Naive B cell (primary cell): ENCODE measurements at regions not wholly inside any gene's neighbourhood (a gene's known extent, or its start where the extent isn't known, plus 50 kb on each side); places are given as distances from the start of the nearest gene placed in this dataset.

ENCODE experiments used
- ATAC-seq, 2 donors: fragments of 150-1000 bp; cut with Tn5 transposase; 2 replicates each; pipeline ENCODE4 v1.10.0; 2021; ENCODE audit warnings: low read depth in 2 of 2, mild to moderate bottlenecking in 2 of 2, moderate library complexity in 2 of 2
- DNase-seq: peaks from one replicate; pipeline ENCODE4 v3.0.0; 2022
- H3K27ac Mint-ChIP-seq, 6 donors: one replicate each; pipeline ENCODE4 v1.8.0; 2020 to 2022; ENCODE audit warnings: mild to moderate bottlenecking in 6 of 6, mixed read lengths in 6 of 6, moderate library complexity in 5 of 6, inconsistent platforms in 2 of 6
- H3K27me3 Mint-ChIP-seq, 3 donors: one replicate each; pipeline ENCODE4 v1.8.0; 2021 to 2022; ENCODE audit warnings: mixed read lengths in 3 of 3, mild to moderate bottlenecking in 1 of 3
- H3K36me3 Mint-ChIP-seq, 2 donors: one replicate each; pipeline ENCODE4 v1.8.0; 2020 to 2022; ENCODE audit warnings: mixed read lengths in 2 of 2, inconsistent platforms in 1 of 2, mild to moderate bottlenecking in 1 of 2
- H3K4me1 Mint-ChIP-seq, 3 donors: one replicate each; pipeline ENCODE4 v1.8.0; 2020 to 2022; ENCODE audit warnings: mixed read lengths in 3 of 3, inconsistent platforms in 1 of 3, mild to moderate bottlenecking in 1 of 3, moderate library complexity in 1 of 3
- H3K4me3 Mint-ChIP-seq, 8 donors: one replicate each; pipeline ENCODE4 v1.8.0; 2020 to 2022; ENCODE audit warnings: mild to moderate bottlenecking in 8 of 8, mixed read lengths in 8 of 8, moderate library complexity in 8 of 8, inconsistent platforms in 2 of 8
- H3K9me3 Mint-ChIP-seq, 7 donors: one replicate each; pipeline ENCODE4 v1.8.0; 2020 to 2022; ENCODE audit warnings: mixed read lengths in 7 of 7, mild to moderate bottlenecking in 5 of 7, inconsistent platforms in 2 of 7, moderate library complexity in 1 of 7

DNA sequence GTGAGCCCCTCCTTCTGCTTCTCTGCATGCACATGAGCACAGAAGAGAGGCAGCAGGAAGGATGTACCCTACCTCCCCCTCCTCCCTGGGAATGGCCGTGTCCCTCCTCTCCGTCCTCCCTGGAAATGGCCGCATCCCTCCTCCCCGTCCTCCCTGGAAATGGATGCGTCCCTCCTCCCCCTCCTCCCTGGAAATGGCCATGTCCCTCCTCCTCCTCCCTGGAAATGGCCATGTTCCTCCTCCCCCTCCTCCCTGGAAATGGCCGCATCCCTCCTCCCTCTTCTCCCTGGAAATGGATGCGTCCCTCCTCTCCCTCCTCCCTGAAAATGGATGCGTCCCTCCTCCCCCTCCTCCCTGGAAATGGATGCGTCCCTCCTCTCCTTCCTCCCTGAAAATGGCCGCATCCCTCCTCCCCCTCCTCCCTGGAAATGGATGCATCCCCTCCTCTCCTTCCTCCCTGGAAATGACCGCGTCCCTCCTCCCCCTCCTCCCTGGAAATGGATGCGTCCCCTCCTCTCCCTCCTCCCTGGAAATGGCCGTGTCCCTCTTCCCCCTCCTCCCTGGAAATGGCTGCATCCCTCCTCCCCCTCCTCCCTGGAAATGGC lies 428.6 kb downstream of the AACS start:
- peaks cover 0 to 8% of the 10 kb centered on the region in 2 donors for H3K36me3 Mint-ChIP-seq
- H3K27ac Mint-ChIP-seq = no peak overlapping the region
- ATAC-seq (no peak), DNase-seq (no peak)
- H3K27me3 Mint-ChIP-seq = no peaks in the 10 kb centered on the region
- no peak overlapping the region for H3K4me3 Mint-ChIP-seq
- peaks cover 0 to 4% (median 0%) of the 10 kb centered on the region in 3 donors for H3K4me1 Mint-ChIP-seq
- H3K9me3 Mint-ChIP-seq = peaks cover 0 to 16% (median 5%) of the 10 kb centered on the region in 7 donors

DNA sequence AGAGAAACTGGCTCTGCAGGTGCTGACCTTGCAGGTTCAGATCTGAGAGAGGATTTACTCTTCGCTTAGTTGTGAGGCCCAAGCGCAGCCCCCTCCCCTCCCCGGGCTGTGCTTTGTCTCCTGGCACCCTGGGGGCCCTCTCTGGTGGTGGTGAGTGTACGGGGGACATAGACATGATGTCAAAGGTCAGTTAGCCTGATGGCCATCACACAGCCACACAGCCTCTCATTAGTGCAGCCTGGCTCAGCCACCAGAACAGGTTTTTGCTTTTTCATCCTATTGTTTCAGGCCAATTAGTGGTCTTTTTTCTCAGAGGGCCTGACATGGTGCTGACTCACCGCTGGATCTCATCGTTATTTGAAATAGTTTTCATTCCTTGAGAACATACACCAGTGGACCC lies 437.9 kb downstream of the AACS start:
- DNase-seq (no peak), ATAC-seq (no peak)
- H3K4me1 Mint-ChIP-seq = no peaks in the 10 kb centered on the region
- H3K9me3 Mint-ChIP-seq = peaks cover 0 to 4% (median 0%) of the 10 kb centered on the region in 7 donors
- no peak overlapping the region for H3K4me3 Mint-ChIP-seq
- H3K27ac Mint-ChIP-seq = no peak overlapping the region
- H3K36me3 Mint-ChIP-seq = no peaks in the 10 kb centered on the region
- peaks cover 0 to 6% (median 0%) of the 10 kb centered on the region in 3 donors for H3K27me3 Mint-ChIP-seq

DNA sequence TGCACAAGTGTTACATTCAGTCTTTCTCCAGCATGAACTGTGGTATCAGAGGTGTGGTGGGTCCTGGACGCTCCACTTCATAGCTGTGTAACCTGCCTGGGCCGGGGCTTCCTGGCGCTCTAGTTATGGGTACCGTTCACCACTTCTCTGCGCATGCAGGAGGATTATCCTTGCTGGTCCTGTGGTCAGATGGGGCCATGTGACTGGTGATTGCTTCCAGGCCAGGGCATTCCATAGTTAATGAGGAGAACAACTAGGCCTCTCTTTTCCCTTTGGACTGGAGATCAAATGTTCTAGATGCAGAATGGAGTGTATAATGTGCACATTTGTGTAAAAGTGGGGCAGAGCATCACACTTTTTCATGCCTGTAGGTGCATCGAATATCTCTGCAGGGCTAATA lies 444.0 kb downstream of the AACS start:
- Mint-ChIP-seq H3K4me1 (no peaks in the 10 kb centered on the region), H3K27ac (no peak overlapping the region), H3K9me3 (peaks cover 0 to 6% (median 0%) of the 10 kb centered on the region in 7 donors), H3K4me3 (no peak overlapping the region), H3K27me3 (no peaks in the 10 kb centered on the region), H3K36me3 (no peaks in the 10 kb centered on the region)
- ATAC-seq (no peak), DNase-seq (no peak)

DNA sequence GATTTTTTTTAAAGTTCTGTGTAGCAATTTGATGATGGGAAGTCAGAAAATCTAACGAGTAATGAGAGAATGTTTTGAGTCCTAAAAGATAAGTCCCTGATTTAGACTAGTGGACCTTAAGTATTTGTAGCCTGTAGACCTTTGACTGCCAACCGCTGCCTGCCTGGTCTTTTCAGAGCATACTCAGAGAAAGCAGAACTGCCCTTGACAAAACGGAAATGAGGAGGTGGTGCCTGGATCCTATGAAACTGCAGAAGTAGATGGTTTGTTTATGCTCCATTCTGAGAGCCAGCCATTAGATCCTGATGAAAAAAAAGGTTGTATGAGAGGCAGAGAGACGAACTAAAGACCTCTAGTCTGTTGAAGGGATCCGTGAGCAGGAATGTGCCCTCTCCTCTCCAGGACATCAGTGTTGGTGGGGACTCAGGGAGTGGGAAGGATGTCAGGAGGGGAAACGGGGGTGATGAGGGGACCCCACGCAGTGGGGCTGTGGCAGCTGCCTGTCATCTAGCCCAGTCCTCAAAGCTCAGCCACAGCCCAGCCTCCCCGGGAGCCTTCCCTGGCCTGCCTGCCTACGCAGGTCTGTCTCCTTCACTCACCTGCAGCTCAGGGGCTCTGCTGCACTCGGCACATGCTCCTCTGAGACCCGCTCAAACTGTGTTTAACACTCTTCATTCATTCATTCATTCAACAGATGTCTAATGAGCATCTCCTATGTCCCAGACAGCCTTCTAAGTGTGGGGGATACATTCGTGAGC lies 447.5 kb downstream of the AACS start:
- Mint-ChIP-seq H3K9me3 (peaks cover 0 to 3% (median 0%) of the 10 kb centered on the region in 7 donors), H3K27me3 (no peaks in the 10 kb centered on the region), H3K27ac (peak overlapping the region in 1 of 6 donors; percentile 37), H3K36me3 (no peaks in the 10 kb centered on the region), H3K4me3 (no peak overlapping the region), H3K4me1 (no peaks in the 10 kb centered on the region)
- ATAC-seq (no peak), DNase-seq (no peak)

DNA sequence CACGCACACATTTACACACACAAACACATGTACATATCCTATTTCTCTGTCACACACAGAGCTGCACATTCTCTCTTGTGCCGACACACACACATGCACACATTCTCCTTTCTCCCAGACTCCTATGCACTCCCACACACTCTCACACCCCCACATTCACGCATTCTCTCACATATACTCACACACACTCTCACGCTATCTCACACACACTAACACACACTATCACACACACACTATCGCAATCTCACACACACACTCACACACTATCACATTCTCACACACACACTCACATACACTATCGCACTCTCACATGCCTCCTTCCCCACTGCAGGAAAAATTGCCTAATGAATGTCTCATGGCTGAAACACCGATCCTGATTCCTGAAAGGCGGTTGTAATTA lies 450.7 kb downstream of the AACS start:
- H3K4me3 Mint-ChIP-seq = no peak overlapping the region
- H3K4me1 Mint-ChIP-seq = no peaks in the 10 kb centered on the region
- H3K36me3 Mint-ChIP-seq = no peaks in the 10 kb centered on the region
- peaks cover 0 to 5% (median 0%) of the 10 kb centered on the region in 7 donors for H3K9me3 Mint-ChIP-seq
- no peak for ATAC-seq
- no peaks in the 10 kb centered on the region for H3K27me3 Mint-ChIP-seq
- DNase-seq = no peak
- no peak overlapping the region for H3K27ac Mint-ChIP-seq

DNA sequence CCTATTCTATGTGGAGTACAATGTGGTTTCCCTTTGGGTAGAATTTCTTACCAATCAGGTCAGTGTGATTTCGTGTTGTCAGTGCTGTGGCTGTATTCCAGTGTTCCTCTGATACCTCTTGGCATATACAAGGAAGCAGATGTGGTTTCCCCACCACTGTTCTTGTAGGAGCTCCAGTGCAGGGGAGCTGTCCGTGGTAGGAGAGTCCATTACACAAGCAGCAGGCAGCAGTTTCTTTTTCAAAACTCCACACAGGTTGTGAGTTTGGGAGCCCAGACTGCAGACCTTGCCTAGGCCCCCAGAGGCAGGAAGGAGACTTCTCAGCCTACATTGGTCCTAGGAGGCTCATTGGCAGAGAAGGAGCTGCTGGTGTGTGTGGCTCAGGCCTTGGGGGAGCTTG lies 452.8 kb downstream of the AACS start:
- H3K27ac Mint-ChIP-seq = no peak overlapping the region
- H3K27me3 Mint-ChIP-seq = peaks cover 0 to 7% (median 0%) of the 10 kb centered on the region in 3 donors
- no peak overlapping the region for H3K4me3 Mint-ChIP-seq
- peaks cover 2 to 17% (median 9%) of the 10 kb centered on the region in 7 donors for H3K9me3 Mint-ChIP-seq
- ATAC-seq = no peak
- no peaks in the 10 kb centered on the region for H3K36me3 Mint-ChIP-seq
- DNase-seq = no peak
- H3K4me1 Mint-ChIP-seq = no peaks in the 10 kb centered on the region

DNA sequence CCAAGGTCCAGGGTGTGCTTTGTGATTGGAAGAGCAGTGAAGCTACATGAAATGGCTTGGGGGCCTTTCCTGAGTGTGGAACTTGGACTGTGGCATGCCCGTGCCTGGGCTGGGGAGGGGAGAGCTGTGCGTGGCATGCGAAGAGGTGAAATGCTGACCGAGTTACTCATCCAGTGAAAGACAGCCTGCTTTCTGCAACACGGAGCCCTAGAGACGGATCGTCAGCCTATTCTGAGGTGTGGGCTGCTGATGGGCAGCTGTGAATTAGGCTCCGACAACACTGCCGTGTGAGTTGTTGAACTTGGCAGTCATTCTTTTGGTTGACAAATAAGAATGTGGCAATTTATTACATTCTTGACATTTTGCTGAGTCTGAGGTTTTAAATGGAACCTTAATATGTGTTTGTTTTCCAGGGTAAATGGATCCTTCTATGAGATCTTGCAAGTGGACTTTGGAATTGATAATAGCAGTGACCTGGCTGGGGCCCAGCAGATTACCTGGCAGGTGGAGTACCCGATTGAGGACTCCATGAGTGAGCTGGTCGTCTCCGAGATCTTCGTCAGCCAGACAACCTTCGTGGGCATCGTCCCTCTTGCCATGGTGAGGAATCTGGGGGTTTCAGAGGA lies 453.9 kb downstream of the AACS start:
- no peak for ATAC-seq
- H3K9me3 Mint-ChIP-seq = peaks cover 4 to 26% (median 13%) of the 10 kb centered on the region in 7 donors
- no peak overlapping the region for H3K27ac Mint-ChIP-seq
- H3K36me3 Mint-ChIP-seq = no peaks in the 10 kb centered on the region
- H3K4me1 Mint-ChIP-seq = no peaks in the 10 kb centered on the region
- H3K4me3 Mint-ChIP-seq = no peak overlapping the region
- peaks cover 0 to 7% (median 0%) of the 10 kb centered on the region in 3 donors for H3K27me3 Mint-ChIP-seq
- no peak for DNase-seq

DNA sequence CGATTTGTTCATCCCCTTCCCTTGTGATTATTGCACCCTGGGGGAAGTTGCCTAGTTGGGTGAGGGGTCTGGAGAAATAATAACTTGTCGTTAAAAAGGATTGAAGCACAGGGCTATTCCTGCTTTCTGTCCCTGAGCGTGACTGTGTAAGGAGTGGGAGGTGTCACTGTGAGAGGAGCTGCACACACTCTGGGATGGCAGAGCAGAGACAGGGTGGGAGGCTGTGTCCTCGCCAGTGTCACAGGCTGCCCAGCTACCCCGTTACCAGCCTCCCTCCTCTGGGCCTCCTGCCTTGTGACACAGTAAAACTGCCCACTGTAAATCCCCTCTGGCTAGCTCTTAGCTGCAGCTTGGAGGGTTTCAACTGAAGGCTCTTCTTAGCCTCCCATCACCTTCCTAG lies 460.6 kb downstream of the AACS start:
- H3K27me3 Mint-ChIP-seq = peaks cover 0 to 15% (median 2%) of the 10 kb centered on the region in 3 donors
- H3K9me3 Mint-ChIP-seq = peaks cover 4 to 22% (median 14%) of the 10 kb centered on the region in 7 donors
- H3K4me1 Mint-ChIP-seq = no peaks in the 10 kb centered on the region
- H3K4me3 Mint-ChIP-seq = no peak overlapping the region
- ATAC-seq (no peak), DNase-seq (no peak)
- H3K27ac Mint-ChIP-seq = no peak overlapping the region
- no peaks in the 10 kb centered on the region for H3K36me3 Mint-ChIP-seq

DNA sequence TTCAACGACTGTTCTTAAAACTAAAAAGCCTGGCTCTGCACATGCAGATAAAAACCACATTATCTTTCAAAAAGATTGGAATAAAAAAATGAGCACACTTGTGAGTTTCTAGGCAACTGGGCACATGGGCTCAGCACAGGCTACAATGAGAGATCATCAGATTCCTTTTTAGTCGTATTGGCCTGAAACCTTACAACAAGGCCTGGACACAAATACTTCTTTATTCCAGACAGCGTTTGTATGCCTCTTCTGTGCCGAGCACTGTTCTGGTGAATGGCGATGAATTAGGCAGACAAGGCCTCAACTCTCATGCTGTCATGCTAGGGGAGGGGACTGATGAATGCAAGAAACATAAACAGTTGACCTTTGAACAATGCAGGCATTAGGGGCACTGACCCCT lies 463.0 kb downstream of the AACS start:
- peaks cover 6 to 13% (median 8%) of the 10 kb centered on the region in 3 donors for H3K27me3 Mint-ChIP-seq
- ATAC-seq (no peak), DNase-seq (no peak)
- H3K36me3 Mint-ChIP-seq = no peaks in the 10 kb centered on the region
- peak overlapping the region in 1 of 8 donors; percentile 29 for H3K4me3 Mint-ChIP-seq
- H3K27ac Mint-ChIP-seq = no peak overlapping the region
- H3K4me1 Mint-ChIP-seq = no peaks in the 10 kb centered on the region
- peaks cover 2 to 10% (median 6%) of the 10 kb centered on the region in 7 donors for H3K9me3 Mint-ChIP-seq

DNA sequence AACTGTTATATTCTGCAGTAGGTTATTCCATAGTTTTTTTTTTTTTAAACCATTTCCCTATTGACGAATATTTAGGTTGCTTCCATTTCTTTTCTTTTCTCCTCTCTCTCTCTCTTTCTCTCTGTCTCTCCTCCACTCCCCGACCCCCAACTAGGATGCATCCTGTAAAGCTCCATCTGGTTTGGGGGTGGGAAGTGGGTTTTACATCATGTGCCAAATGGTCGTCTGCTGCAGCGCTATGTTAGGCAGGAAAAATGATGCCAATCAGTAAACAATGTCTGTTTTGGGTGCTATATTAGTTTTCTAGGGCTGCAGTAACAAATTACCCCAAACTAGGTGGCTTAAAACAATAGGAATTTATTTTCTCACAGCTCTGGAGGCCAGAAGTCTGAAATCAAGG lies 465.0 kb downstream of the AACS start:
- Mint-ChIP-seq H3K4me1 (no peaks in the 10 kb centered on the region), H3K4me3 (no peak overlapping the region), H3K9me3 (peaks cover 0 to 2% (median 0%) of the 10 kb centered on the region in 7 donors), H3K27me3 (peaks cover 6 to 13% (median 8%) of the 10 kb centered on the region in 3 donors), H3K36me3 (no peaks in the 10 kb centered on the region), H3K27ac (no peak overlapping the region)
- no peak for DNase-seq
- no peak for ATAC-seq

DNA sequence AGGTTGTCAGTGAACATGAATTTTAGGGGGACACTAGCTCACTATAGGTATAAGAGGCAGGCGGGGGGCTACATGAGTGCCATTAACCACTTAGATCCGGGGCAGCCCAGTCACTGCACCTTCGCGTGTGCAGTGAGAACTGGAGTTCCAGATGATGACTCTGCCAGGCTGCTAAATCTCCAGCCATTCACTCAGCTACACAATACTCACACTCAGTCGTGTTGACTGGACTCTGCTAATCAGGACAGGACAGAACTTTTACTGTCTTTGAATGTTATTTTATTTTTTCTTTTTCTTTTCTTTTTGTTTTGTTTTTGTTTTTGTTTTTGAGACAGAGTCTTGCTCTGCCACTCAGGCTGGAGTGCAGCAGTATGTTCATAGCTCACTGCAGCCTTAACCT lies 465.6 kb downstream of the AACS start:
- ATAC-seq (no peak), DNase-seq (no peak)
- Mint-ChIP-seq H3K36me3 (no peaks in the 10 kb centered on the region), H3K4me1 (no peaks in the 10 kb centered on the region), H3K4me3 (no peak overlapping the region), H3K27ac (no peak overlapping the region), H3K9me3 (peaks cover 0 to 2% (median 0%) of the 10 kb centered on the region in 7 donors), H3K27me3 (peaks cover 6 to 13% (median 8%) of the 10 kb centered on the region in 3 donors)

DNA sequence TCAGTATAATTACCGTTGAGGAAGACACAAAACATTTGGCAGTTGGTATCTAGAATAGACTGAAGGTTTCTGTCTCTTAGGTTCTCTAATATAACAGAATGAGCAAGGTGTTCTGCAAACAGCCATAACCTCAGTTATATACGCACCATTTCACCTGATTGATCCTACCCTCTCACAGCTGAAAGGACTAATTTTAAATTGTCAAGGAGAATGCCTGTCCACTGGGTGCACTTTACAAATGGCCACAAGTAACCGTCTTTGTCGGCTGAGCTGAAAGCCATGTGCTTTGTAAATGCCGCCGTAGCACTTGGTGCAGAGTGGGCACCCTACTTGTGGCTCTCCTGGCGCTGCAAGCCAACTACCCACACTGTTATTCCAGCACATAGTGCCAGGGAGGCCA lies 466.3 kb downstream of the AACS start:
- H3K9me3 Mint-ChIP-seq = peaks cover 0 to 2% (median 0%) of the 10 kb centered on the region in 7 donors
- no peak for ATAC-seq
- H3K27ac Mint-ChIP-seq = no peak overlapping the region
- DNase-seq = no peak
- H3K27me3 Mint-ChIP-seq = peaks cover 6 to 13% (median 8%) of the 10 kb centered on the region in 3 donors
- no peaks in the 10 kb centered on the region for H3K36me3 Mint-ChIP-seq
- no peaks in the 10 kb centered on the region for H3K4me1 Mint-ChIP-seq
- H3K4me3 Mint-ChIP-seq = no peak overlapping the region

DNA sequence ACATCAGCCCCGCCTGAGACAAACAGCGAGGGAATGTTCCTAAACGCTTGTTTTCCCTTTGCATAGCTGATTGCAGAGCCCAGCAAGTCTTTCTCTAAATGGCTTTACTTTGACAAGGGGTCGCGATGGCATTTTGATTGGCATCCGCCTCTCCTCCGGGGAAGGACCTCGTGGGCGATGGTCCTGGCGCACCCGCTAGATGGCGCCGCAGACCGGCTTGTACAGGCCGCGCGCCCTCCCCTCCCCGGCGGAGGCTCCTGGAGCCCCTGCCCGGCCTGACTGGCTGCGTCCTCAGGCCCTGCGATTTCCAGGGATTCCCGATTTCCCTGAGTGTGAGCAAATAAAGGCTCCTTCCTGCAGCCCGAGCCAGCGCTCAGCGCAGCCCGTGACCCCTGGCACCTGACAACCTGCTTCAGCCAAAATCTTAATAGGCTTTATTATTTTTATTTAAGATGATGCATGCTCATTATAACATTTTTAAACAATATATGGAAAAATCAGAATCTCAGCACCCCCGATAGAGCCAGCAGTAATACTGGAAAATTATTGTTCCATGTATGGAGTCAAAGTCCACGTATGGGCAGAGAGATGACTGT lies 468.3 kb downstream of the AACS start:
- ATAC-seq = no peak
- no peak for DNase-seq
- H3K27me3 Mint-ChIP-seq = peaks cover 6 to 13% (median 8%) of the 10 kb centered on the region in 3 donors
- no peaks in the 10 kb centered on the region for H3K9me3 Mint-ChIP-seq
- H3K4me3 Mint-ChIP-seq = no peak overlapping the region
- no peak overlapping the region for H3K27ac Mint-ChIP-seq
- no peaks in the 10 kb centered on the region for H3K36me3 Mint-ChIP-seq
- no peaks in the 10 kb centered on the region for H3K4me1 Mint-ChIP-seq
